SK-N-SH treated with all-trans-retinoic acid at 6 μM for 48 hours (cell line): ENCODE measurements at regions not wholly inside any gene's neighbourhood (a gene's known extent, or its start where the extent isn't known, plus 50 kb on each side); places are given as distances from the start of the nearest gene placed in this dataset.

Experiments
- ATAC-seq: fragments of 200-7000 bp; cut with Tn5 transposase; 3 replicates; pipeline ENCODE4 v1.9.1; 2020; ENCODE audit warnings: mild to moderate bottlenecking, moderate library complexity
- BACH2 ChIP-seq: fragments of 250-450 bp; sonication (Bioruptor Pico); IDR thresholded peaks from 2 replicates; pipeline ENCODE4 v1.9.0; 2021; ENCODE audit warnings: mild to moderate bottlenecking, borderline replicate concordance
- CREB5 ChIP-seq: fragments of 250-450 bp; sonication (Bioruptor Pico); IDR thresholded peaks from 2 replicates; pipeline ENCODE4 v1.5.1; 2020; ENCODE audit warnings: low read depth, mild to moderate bottlenecking, moderate library complexity
- GLIS3 ChIP-seq: fragments of 250-450 bp; sonication (Bioruptor Pico); IDR thresholded peaks from 2 replicates; pipeline ENCODE4 v1.5.0; 2020; ENCODE audit warnings: mild to moderate bottlenecking, moderate library complexity
- ISL1 ChIP-seq: fragments of 250-450 bp; sonication (Bioruptor Pico); IDR thresholded peaks from 2 replicates; pipeline ENCODE4 v2.1.2; 2022; ENCODE audit warnings: mild to moderate bottlenecking, moderate library complexity
- OSR1 ChIP-seq: fragments of 250-450 bp; sonication (Bioruptor Pico); IDR thresholded peaks from 2 replicates; pipeline ENCODE4 v1.8.0; 2022; ENCODE audit warnings: moderate library complexity, mild to moderate bottlenecking, inconsistent platforms
- PPARA ChIP-seq: fragments of 250-450 bp; sonication (Bioruptor Pico); IDR thresholded peaks from 2 replicates; pipeline ENCODE4 v1.5.0; 2020; ENCODE audit warnings: mild to moderate bottlenecking, borderline replicate concordance
- RARB ChIP-seq: fragments of 250-450 bp; sonication (Bioruptor Pico); IDR thresholded peaks from 2 replicates; pipeline ENCODE4 v1.8.0; 2021; ENCODE audit warnings: mild to moderate bottlenecking, moderate library complexity
- SNAI2 ChIP-seq: fragments of 250-450 bp; sonication (Bioruptor Pico); IDR thresholded peaks from 2 replicates; pipeline ENCODE4 v1.5.0; 2020; ENCODE audit warnings: mild to moderate bottlenecking, moderate library complexity
- TCF4 ChIP-seq: fragments of 250-450 bp; sonication (Bioruptor Pico); IDR thresholded peaks from 2 replicates; pipeline ENCODE4 v1.8.0; 2021; ENCODE audit warnings: mild to moderate bottlenecking, moderate library complexity, borderline replicate concordance
- TOX ChIP-seq: fragments of 250-450 bp; sonication (Bioruptor Pico); IDR thresholded peaks from 2 replicates; pipeline ENCODE4 v1.8.0; 2021; ENCODE audit warnings: mild to moderate bottlenecking, moderate library complexity, borderline replicate concordance
- ZC3H10 ChIP-seq: fragments of 250-450 bp; sonication (Bioruptor Pico); IDR thresholded peaks from 2 replicates; pipeline ENCODE4 v1.5.1; 2021; ENCODE audit warnings: mild to moderate bottlenecking, moderate library complexity
- ZFP3 ChIP-seq: fragments of 250-450 bp; sonication (Bioruptor Pico); IDR thresholded peaks from 2 replicates; pipeline ENCODE4 v1.5.0; 2020; ENCODE audit warnings: mild to moderate bottlenecking, moderate library complexity
- ZFP30 ChIP-seq: fragments of 450-650 bp; formaldehyde crosslinking; IDR thresholded peaks from 2 replicates; pipeline ENCODE4 v1.5.0; 2022; ENCODE audit warnings: mild to moderate bottlenecking, moderate library complexity
- ZNF565 ChIP-seq: fragments of 450-650 bp; formaldehyde crosslinking; conservative IDR thresholded peaks from 2 replicates; pipeline ENCODE4 v1.5.0; 2020; ENCODE audit warnings: low read depth, mild to moderate bottlenecking, moderate library complexity
- ZNF70 ChIP-seq: fragments of 450-650 bp; formaldehyde crosslinking; IDR thresholded peaks from 2 replicates; pipeline ENCODE4 v1.5.0; 2020; ENCODE audit warnings: mild to moderate bottlenecking, moderate library complexity
- ZNF8 ChIP-seq: fragments of 450-650 bp; formaldehyde crosslinking; IDR thresholded peaks from 2 replicates; pipeline ENCODE4 v1.5.0; 2020; ENCODE audit warnings: mild to moderate bottlenecking, moderate library complexity
- TF ChIP-seq, protein P1 (sequence below): fragments of 250-450 bp; sonication (Bioruptor Pico); IDR thresholded peaks from 2 replicates; pipeline ENCODE4 v1.8.0; 2020; ENCODE audit warnings: mild to moderate bottlenecking, moderate library complexity, borderline replicate concordance
- TF ChIP-seq, protein P2 (sequence below): fragments of 250-450 bp; sonication (Bioruptor Pico); IDR thresholded peaks from 2 replicates; pipeline ENCODE4 v1.5.0; 2020; ENCODE audit warnings: mild to moderate bottlenecking, moderate library complexity
- TF ChIP-seq, protein P3 (sequence below): fragments of 250-450 bp; sonication (Bioruptor Pico); IDR thresholded peaks from 2 replicates; pipeline ENCODE4 v1.5.1; 2021; ENCODE audit warnings: mild to moderate bottlenecking, moderate library complexity

- no peak for TF ChIP-seq BACH2 (CRISPR knock-in tag)
- TF ChIP-seq, protein P1, sequence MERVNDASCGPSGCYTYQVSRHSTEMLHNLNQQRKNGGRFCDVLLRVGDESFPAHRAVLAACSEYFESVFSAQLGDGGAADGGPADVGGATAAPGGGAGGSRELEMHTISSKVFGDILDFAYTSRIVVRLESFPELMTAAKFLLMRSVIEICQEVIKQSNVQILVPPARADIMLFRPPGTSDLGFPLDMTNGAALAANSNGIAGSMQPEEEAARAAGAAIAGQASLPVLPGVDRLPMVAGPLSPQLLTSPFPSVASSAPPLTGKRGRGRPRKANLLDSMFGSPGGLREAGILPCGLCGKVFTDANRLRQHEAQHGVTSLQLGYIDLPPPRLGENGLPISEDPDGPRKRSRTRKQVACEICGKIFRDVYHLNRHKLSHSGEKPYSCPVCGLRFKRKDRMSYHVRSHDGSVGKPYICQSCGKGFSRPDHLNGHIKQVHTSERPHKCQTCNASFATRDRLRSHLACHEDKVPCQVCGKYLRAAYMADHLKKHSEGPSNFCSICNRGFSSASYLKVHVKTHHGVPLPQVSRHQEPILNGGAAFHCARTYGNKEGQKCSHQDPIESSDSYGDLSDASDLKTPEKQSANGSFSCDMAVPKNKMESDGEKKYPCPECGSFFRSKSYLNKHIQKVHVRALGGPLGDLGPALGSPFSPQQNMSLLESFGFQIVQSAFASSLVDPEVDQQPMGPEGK (CRISPR knock-in tag): no peak
- TF ChIP-seq PPARA (CRISPR knock-in tag): no peak
- TF ChIP-seq ZFP3 (CRISPR knock-in tag): no peak
- TF ChIP-seq, all 23 proteins: peak for 0
- ATAC-seq: no peak
Measured at GRCh38 chr4:177681902-177682301, 239.7 kb upstream of the AGA start.

GRCh38 chr4:177687117-177687516 lies 244.9 kb upstream of the AGA start:
- no peak for TF ChIP-seq ZFP30 (CRISPR knock-in tag)
- no peak for TF ChIP-seq CREB5 (CRISPR knock-in tag)
- no peak for TF ChIP-seq BACH2 (CRISPR knock-in tag)
- no peak for TF ChIP-seq ZNF565
- TF ChIP-seq GLIS3 (CRISPR knock-in tag): no peak
- TF ChIP-seq ZNF70: no peak
- no peak for TF ChIP-seq RARB (CRISPR knock-in tag)
- TF ChIP-seq, protein P2, sequence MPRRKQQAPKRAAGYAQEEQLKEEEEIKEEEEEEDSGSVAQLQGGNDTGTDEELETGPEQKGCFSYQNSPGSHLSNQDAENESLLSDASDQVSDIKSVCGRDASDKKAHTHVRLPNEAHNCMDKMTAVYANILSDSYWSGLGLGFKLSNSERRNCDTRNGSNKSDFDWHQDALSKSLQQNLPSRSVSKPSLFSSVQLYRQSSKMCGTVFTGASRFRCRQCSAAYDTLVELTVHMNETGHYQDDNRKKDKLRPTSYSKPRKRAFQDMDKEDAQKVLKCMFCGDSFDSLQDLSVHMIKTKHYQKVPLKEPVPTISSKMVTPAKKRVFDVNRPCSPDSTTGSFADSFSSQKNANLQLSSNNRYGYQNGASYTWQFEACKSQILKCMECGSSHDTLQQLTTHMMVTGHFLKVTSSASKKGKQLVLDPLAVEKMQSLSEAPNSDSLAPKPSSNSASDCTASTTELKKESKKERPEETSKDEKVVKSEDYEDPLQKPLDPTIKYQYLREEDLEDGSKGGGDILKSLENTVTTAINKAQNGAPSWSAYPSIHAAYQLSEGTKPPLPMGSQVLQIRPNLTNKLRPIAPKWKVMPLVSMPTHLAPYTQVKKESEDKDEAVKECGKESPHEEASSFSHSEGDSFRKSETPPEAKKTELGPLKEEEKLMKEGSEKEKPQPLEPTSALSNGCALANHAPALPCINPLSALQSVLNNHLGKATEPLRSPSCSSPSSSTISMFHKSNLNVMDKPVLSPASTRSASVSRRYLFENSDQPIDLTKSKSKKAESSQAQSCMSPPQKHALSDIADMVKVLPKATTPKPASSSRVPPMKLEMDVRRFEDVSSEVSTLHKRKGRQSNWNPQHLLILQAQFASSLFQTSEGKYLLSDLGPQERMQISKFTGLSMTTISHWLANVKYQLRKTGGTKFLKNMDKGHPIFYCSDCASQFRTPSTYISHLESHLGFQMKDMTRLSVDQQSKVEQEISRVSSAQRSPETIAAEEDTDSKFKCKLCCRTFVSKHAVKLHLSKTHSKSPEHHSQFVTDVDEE: no peak
- TF ChIP-seq, protein P1 (CRISPR knock-in tag): no peak
- TF ChIP-seq ZFP3 (CRISPR knock-in tag): no peak
- no peak for TF ChIP-seq TOX
- TF ChIP-seq OSR1 (CRISPR knock-in tag): no peak
- TF ChIP-seq ZNF8 (CRISPR knock-in tag): no peak
- no peak for TF ChIP-seq ISL1 (CRISPR knock-in tag)
- no peak for TF ChIP-seq PPARA (CRISPR knock-in tag)
- TF ChIP-seq, protein P3, sequence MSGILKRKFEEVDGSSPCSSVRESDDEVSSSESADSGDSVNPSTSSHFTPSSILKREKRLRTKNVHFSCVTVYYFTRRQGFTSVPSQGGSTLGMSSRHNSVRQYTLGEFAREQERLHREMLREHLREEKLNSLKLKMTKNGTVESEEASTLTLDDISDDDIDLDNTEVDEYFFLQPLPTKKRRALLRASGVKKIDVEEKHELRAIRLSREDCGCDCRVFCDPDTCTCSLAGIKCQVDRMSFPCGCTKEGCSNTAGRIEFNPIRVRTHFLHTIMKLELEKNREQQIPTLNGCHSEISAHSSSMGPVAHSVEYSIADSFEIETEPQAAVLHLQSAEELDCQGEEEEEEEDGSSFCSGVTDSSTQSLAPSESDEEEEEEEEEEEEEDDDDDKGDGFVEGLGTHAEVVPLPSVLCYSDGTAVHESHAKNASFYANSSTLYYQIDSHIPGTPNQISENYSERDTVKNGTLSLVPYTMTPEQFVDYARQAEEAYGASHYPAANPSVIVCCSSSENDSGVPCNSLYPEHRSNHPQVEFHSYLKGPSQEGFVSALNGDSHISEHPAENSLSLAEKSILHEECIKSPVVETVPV (CRISPR knock-in tag): no peak
- no peak for ATAC-seq

- ATAC-seq: no peak
- TF ChIP-seq, protein P3 (CRISPR knock-in tag): no peak
- no peak for TF ChIP-seq TOX
- TF ChIP-seq ZFP30 (CRISPR knock-in tag): no peak
- no peak for TF ChIP-seq TCF4 (CRISPR knock-in tag)
- no peak for TF ChIP-seq ZC3H10 (CRISPR knock-in tag)
- no peak for TF ChIP-seq ISL1 (CRISPR knock-in tag)
- no peak for TF ChIP-seq SNAI2 (CRISPR knock-in tag)
- no peak for TF ChIP-seq RARB (CRISPR knock-in tag)
Measured at GRCh38 chr4:177692907-177693306, 250.7 kb upstream of the AGA start.
